Retina (tissue), 1 donor: ENCODE measurements at regions not wholly inside any gene's neighbourhood (a gene's known extent, or its start where the extent isn't known, plus 50 kb on each side); places are given as distances from the start of the nearest gene placed in this dataset.
"Not testable (repeated sequence)": the region's sequence is repeated elsewhere in the genome, so short reads cannot be mapped to it uniquely, and the experiment has no call there.

Experiments used
- DNase-seq: peaks from one replicate; pipeline ENCODE4 v3.0.0-alpha.2; 2016

- no peak for DNase-seq
These were observed 105.2 kb upstream of the AMZ2 start for GRCh38 chr17:68142595-68142994.

- no peak for DNase-seq
These were observed 104.4 kb upstream of the AMZ2 start for GRCh38 chr17:68143425-68143824.

GRCh38 chr17:68145088-68145487, 102.8 kb upstream of the AMZ2 start:
- no peak for DNase-seq

GRCh38 chr17:68148936-68149335, 98.9 kb upstream of the AMZ2 start:
- no peak for DNase-seq

GRCh38 chr17:68152161-68152571, 95.7 kb upstream of the AMZ2 start:
- DNase-seq, result no peak

GRCh38 chr17:68155692-68156091, 92.2 kb upstream of the AMZ2 start:
- DNase-seq, result no peak

GRCh38 chr17:68161644-68162428, 86.0 kb upstream of the AMZ2 start:
- no peak for DNase-seq

- not testable (repeated sequence) for DNase-seq
These were observed 79.3 kb upstream of the AMZ2 start for GRCh38 chr17:68168273-68169164.

- not testable (repeated sequence) for DNase-seq
These were observed 78.5 kb upstream of the AMZ2 start for GRCh38 chr17:68169165-68169821.

- no peak for DNase-seq
These were observed 78.0 kb upstream of the AMZ2 start for GRCh38 chr17:68169840-68170239.

GRCh38 chr17:68170246-68170645, 77.6 kb upstream of the AMZ2 start:
- no peak for DNase-seq

- peak; percentile 77 for DNase-seq
These were observed 75.3 kb upstream of the AMZ2 start for GRCh38 chr17:68172461-68172954.

GRCh38 chr17:68175416-68175815, 72.4 kb upstream of the AMZ2 start:
- no peak for DNase-seq

- DNase-seq, result no peak
These were observed 71.9 kb upstream of the AMZ2 start for GRCh38 chr17:68175905-68176304.

GRCh38 chr17:68176718-68177117, 71.1 kb upstream of the AMZ2 start:
- DNase-seq, result no peak

- DNase-seq, result no peak
These were observed 69.0 kb upstream of the AMZ2 start for GRCh38 chr17:68178831-68179230.

- no peak for DNase-seq
These were observed 68.5 kb upstream of the AMZ2 start for GRCh38 chr17:68179236-68179925.

- DNase-seq, result no peak
These were observed 67.9 kb upstream of the AMZ2 start for GRCh38 chr17:68179926-68180285.

GRCh38 chr17:68182011-68182306, 65.9 kb upstream of the AMZ2 start:
- no peak for DNase-seq

- DNase-seq, result no peak
These were observed 64.8 kb upstream of the AMZ2 start for GRCh38 chr17:68182940-68183551.

GRCh38 chr17:68184141-68184571, 63.7 kb upstream of the AMZ2 start:
- DNase-seq, result no peak

GRCh38 chr17:68184816-68185436, 62.9 kb upstream of the AMZ2 start:
- DNase-seq, result no peak
